Activated CD8-positive, alpha-beta T cell treated with anti-CD3 and anti-CD28 coated beads for 36 hours (primary cell): ENCODE measurements at regions not wholly inside any gene's neighbourhood (a gene's known extent, or its start where the extent isn't known, plus 50 kb on each side); places are given as distances from the start of the nearest gene placed in this dataset.

Experiments used
- ATAC-seq: fragments of 200-7000 bp; cut with Tn5 transposase; one replicate; pipeline ENCODE4 v1.10.0; 2021; ENCODE audit warnings: mild to moderate bottlenecking, moderate library complexity
- CTCF ChIA-PET: fragments of 350-600 bp; sonication (Branson Sonifier 250); formaldehyde crosslinking; loops from one replicate; lab custom pipeline; 2021; ENCODE audit warnings: antibody characterized with exemption; lab: Charles Lee
- POLR2A ChIA-PET: fragments of 350-600 bp; sonication (Branson Sonifier 250); formaldehyde crosslinking; loops from one replicate; lab custom pipeline; 2021; ENCODE audit warnings: antibody characterized with exemption; lab: Charles Lee
- DNase-seq: peaks from one replicate; pipeline ENCODE4 v3.0.0-alpha.2; 2020
- H3K27ac Mint-ChIP-seq: one replicate; pipeline ENCODE4 v1.8.0; 2021; ENCODE audit warnings: mild to moderate bottlenecking, mixed read lengths
- H3K27me3 Mint-ChIP-seq: one replicate; pipeline ENCODE4 v1.8.0; 2021; ENCODE audit warnings: mixed read lengths
- H3K36me3 Mint-ChIP-seq: one replicate; pipeline ENCODE4 v1.8.0; 2021; ENCODE audit warnings: low read depth, mixed read lengths
- H3K4me1 Mint-ChIP-seq: one replicate; pipeline ENCODE4 v1.8.0; 2021; ENCODE audit warnings: low read depth, mixed read lengths
- H3K4me3 Mint-ChIP-seq: one replicate; pipeline ENCODE4 v1.8.0; 2021; ENCODE audit warnings: mild to moderate bottlenecking, moderate library complexity, mixed read lengths
- H3K9me3 Mint-ChIP-seq: one replicate; pipeline ENCODE4 v1.8.0; 2021; ENCODE audit warnings: mixed read lengths
- CTCF ChIP-seq: fragments of 200-600 bp; IDR thresholded peaks from one replicate; pipeline ENCODE4 v1.8.0; 2022; ENCODE audit warnings: antibody characterized with exemption, mild to moderate bottlenecking
- intact Hi-C: fragments of 100-400 bp; cut with micrococcal nuclease; formaldehyde crosslinking; loops from one replicate; pipeline ENCODE4 v1.10.0; 2022

- TF ChIP-seq CTCF, result no peak
- Mint-ChIP-seq H3K27me3 (no peaks in the 10 kb centered on the region), H3K9me3 (peaks cover 3% of the 10 kb centered on the region), H3K4me3 (no peak overlapping the region), H3K27ac (no peak overlapping the region), H3K36me3 (no peaks in the 10 kb centered on the region), H3K4me1 (no peaks in the 10 kb centered on the region)
- CTCF ChIA-PET, result no interaction called here
- intact Hi-C loops, result no loop called here
- POLR2A ChIA-PET, result interaction anchor here (0.5 kb wide), 1 partner anchor 1174 kb away, joined by 3 read pairs; no protein-coding TSS in a partner anchor
- DNase-seq, result no peak
- no peak for ATAC-seq
Measured at GRCh38 chr13:72120632-72121031, 253.6 kb upstream of the DACH1 start.

- Mint-ChIP-seq H3K27ac (no peak overlapping the region), H3K27me3 (no peaks in the 10 kb centered on the region), H3K36me3 (no peaks in the 10 kb centered on the region), H3K9me3 (peaks cover 4% of the 10 kb centered on the region), H3K4me1 (no peaks in the 10 kb centered on the region), H3K4me3 (no peak overlapping the region)
- DNase-seq, result no peak
- intact Hi-C loops, result no loop called here
- ChIA-PET POLR2A (no interaction called here), CTCF (no interaction called here)
- no peak for ATAC-seq
- no peak for TF ChIP-seq CTCF
Measured at GRCh38 chr13:72113931-72114330, 246.9 kb upstream of the DACH1 start.

- Mint-ChIP-seq H3K9me3 (peaks cover 4% of the 10 kb centered on the region), H3K27ac (no peak overlapping the region), H3K27me3 (no peaks in the 10 kb centered on the region), H3K36me3 (no peaks in the 10 kb centered on the region), H3K4me1 (no peaks in the 10 kb centered on the region), H3K4me3 (no peak overlapping the region)
- ChIA-PET POLR2A (no interaction called here), CTCF (no interaction called here)
- TF ChIP-seq CTCF, result no peak
- ATAC-seq, result no peak
- peak; percentile 4 for DNase-seq
- intact Hi-C loops, result no loop called here
Measured at GRCh38 chr13:72113076-72113475, 246.1 kb upstream of the DACH1 start.

GRCh38 chr13:72112216-72112615, 245.2 kb upstream of the DACH1 start:
- Mint-ChIP-seq H3K36me3 (no peaks in the 10 kb centered on the region), H3K4me1 (no peaks in the 10 kb centered on the region), H3K4me3 (no peak overlapping the region), H3K27me3 (no peaks in the 10 kb centered on the region), H3K9me3 (peaks cover 6% of the 10 kb centered on the region), H3K27ac (no peak overlapping the region)
- intact Hi-C loops, result no loop called here
- TF ChIP-seq CTCF, result no peak
- POLR2A ChIA-PET, result no interaction called here
- CTCF ChIA-PET, result no interaction called here
- DNase-seq, result no peak
- no peak for ATAC-seq

GRCh38 chr13:72109863-72110262, 242.9 kb upstream of the DACH1 start:
- Mint-ChIP-seq H3K36me3 (no peaks in the 10 kb centered on the region), H3K4me1 (no peaks in the 10 kb centered on the region), H3K9me3 (peaks cover 6% of the 10 kb centered on the region), H3K27ac (no peak overlapping the region), H3K27me3 (no peaks in the 10 kb centered on the region), H3K4me3 (no peak overlapping the region)
- TF ChIP-seq CTCF, result no peak
- CTCF ChIA-PET, result no interaction called here
- DNase-seq (no peak), ATAC-seq (no peak)
- intact Hi-C loops, result no loop called here
- POLR2A ChIA-PET, result no interaction called here
